ENCODE measurements at regions not wholly inside any gene's neighbourhood (a gene's known extent, or its start where the extent isn't known, plus 50 kb on each side); places are given as distances from the start of the nearest gene placed in this dataset.

- TF ChIP-seq REST (IDR thresholded peaks at IDR 0.05; ENCODE audit: low read depth, low read length) (no peak), CTCF (IDR thresholded peaks at IDR 0.05) (no peak), EP300 (IDR thresholded peaks at IDR 0.05; ENCODE audit: borderline replicate concordance in 1 of 2, low read depth in 1 of 2, low read length in 1 of 2) (no peak), EZH2phosphoT487 (IDR thresholded peaks at IDR 0.05; ENCODE audit: borderline replicate concordance, low read depth) (no peak), JUND (IDR thresholded peaks at IDR 0.05) (no peak), RFX5 (IDR thresholded peaks at IDR 0.05; ENCODE audit: low read length) (no peak), RCOR1 (IDR thresholded peaks at IDR 0.05; ENCODE audit: low read length) (no peak), USF2 (IDR thresholded peaks at IDR 0.05; ENCODE audit: borderline replicate concordance, low read depth, low read length) (no peak), POLR2AphosphoS5 (IDR thresholded peaks at IDR 0.05; ENCODE audit: low read depth, low read length) (no peak), FOXJ3 (CRISPR knock-in tag; IDR thresholded peaks at IDR 0.05) (no peak), NFIC (IDR thresholded peaks at IDR 0.05; ENCODE audit: borderline replicate concordance) (no peak)
These were observed 157.4 kb downstream of the SOX11 start for GRCh38 chr2:5849562-5849961.

Data from SK-N-SH (cell line).